ENCODE measurements at regions not wholly inside any gene's neighbourhood (a gene's known extent, or its start where the extent isn't known, plus 50 kb on each side); places are given as distances from the start of the nearest gene placed in this dataset.

GRCh38 chr20:50317609-50318008 lies 127.0 kb downstream of the CEBPB start:
- WGBS, 2 donors: 34 to 45% methylated on average over 6 to 7 of the region's 7 CpGs

DNA sequence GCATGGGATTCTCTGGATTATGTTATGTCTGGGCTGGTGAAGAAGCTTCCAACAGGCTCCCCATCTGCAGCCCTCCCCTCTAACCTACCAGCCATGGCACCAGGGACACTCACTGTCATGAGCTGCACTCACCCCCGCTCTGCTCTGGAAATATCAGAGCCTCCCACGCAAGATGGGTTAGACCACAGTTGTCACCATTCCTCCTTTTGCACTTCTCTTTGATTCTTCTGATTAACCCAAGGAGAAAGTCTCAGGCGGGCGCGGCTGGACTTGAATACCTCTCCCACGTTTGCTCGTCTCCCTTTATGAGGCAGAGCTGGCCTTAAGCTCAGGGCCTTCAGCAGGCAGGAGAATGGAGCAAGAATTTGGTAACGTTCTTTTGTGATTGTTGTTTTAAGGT lies 128.1 kb downstream of the CEBPB start:
- no peak overlapping the region for H3K27ac ChIP-seq
- no peaks in the 10 kb centered on the region for H3K36me3 ChIP-seq
- intact Hi-C loops (cut with DNase I): no loop called here
- H3K9me3 ChIP-seq: no peaks in the 10 kb centered on the region
- 41 to 60% methylated on average over 8 of the region's 8 CpGs for WGBS, 2 donors
- DNase-seq: no peak
- TF ChIP-seq POLR2A (IDR thresholded peaks at IDR 0.05) (no peak), CTCF (IDR thresholded peaks at IDR 0.05) (no peak)
- H3K27me3 ChIP-seq: no peaks in the 10 kb centered on the region
- H3K4me3 ChIP-seq: no peak overlapping the region
- peaks cover 25 to 48% (median 43%) of the 10 kb centered on the region in 3 donors for H3K4me1 ChIP-seq

More at GRCh38 chr20:50317609-50318008, 127.0 kb downstream of the CEBPB start:
- DNase-seq: no peak
- no peaks in the 10 kb centered on the region for H3K27me3 ChIP-seq
- intact Hi-C loops (cut with DNase I): no loop called here
- no peaks in the 10 kb centered on the region for H3K36me3 ChIP-seq
- TF ChIP-seq CTCF (IDR thresholded peaks at IDR 0.05) (no peak), POLR2A (IDR thresholded peaks at IDR 0.05) (no peak)
- H3K4me1 ChIP-seq: peaks cover 25 to 58% (median 54%) of the 10 kb centered on the region in 3 donors
- H3K27ac ChIP-seq: peak overlapping the region in 1 of 4 donors; percentile 5
- no peak overlapping the region for H3K4me3 ChIP-seq
- H3K9me3 ChIP-seq: no peaks in the 10 kb centered on the region

DNA sequence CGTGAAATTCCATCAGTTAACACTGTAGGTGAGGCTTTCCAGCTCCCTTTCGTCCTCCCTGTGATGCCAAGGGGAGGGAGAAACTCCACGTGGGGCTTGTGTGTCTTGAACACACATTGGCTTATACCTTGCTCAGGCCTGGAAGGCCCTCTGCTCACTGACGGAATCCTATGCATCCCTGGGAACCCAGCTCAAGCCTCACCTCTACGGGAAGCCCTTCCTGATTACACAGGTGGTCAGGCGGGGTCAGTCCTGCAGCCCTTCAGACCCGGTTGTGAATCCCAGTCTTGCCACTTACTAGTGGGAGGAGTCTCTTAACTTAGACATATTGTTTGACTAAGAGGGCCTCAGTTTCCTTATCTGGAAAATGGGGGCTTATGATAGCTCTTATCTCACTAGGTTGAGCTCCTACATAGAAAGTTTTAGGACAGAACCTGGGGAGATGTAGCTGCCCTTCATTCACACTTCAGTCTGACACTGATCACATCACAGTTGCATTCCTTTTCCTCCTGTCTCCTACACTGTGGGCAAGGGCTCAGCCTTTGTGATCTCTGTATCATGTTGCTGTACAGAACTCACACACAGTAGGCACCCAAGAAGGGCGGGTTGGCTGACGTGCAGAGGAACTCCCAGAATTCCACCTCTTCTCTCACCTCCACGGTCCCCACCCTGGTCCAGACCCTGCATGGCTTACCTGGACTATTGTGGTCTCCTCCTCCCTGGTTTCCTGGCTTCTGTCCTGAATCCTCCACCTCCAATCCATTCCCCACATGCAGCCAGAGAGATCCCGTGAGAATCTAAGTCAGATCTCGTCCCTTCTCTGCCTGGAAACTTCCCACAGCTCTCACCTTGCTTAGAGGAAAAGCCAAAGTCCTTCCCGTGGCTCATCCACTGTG lies 129.6 kb downstream of the CEBPB start:
- Histone ChIP-seq H3K4me1 (peaks cover 27 to 48% (median 43%) of the 10 kb centered on the region in 3 donors), H3K4me3 (peak overlapping the region in 3 of 4 donors; percentile 27 to 59 (median 35)), H3K9me3 (no peaks in the 10 kb centered on the region), H3K36me3 (no peaks in the 10 kb centered on the region), H3K27me3 (no peaks in the 10 kb centered on the region), H3K27ac (peak overlapping the region; percentile 81 to 90 (median 84))
- 51 to 61% methylated on average over 11 to 12 of the region's 13 CpGs for WGBS, 2 donors
- DNase-seq: no peak
- intact Hi-C loops (cut with DNase I): no loop called here
- TF ChIP-seq CTCF (IDR thresholded peaks at IDR 0.05) (no peak), POLR2A (IDR thresholded peaks at IDR 0.05) (no peak)

- Histone ChIP-seq H3K36me3 (no peaks in the 10 kb centered on the region), H3K4me3 (peak overlapping the region; percentile 14 to 59 (median 31)), H3K27ac (peak overlapping the region; percentile 81 to 90 (median 84)), H3K9me3 (no peaks in the 10 kb centered on the region), H3K27me3 (no peaks in the 10 kb centered on the region), H3K4me1 (peaks cover 29 to 54% (median 49%) of the 10 kb centered on the region in 3 donors)
- intact Hi-C loops (cut with DNase I): no loop called here
- 38 to 41% methylated on average over 6 to 7 of the region's 21 CpGs for WGBS, 2 donors
- peak in 1 of 6 experiments; percentile 8 for TF ChIP-seq CTCF (IDR thresholded peaks at IDR 0.05)
- peak in 1 of 4 donors; percentile 63 for TF ChIP-seq POLR2A (IDR thresholded peaks at IDR 0.05)
- peak; percentile 30 for DNase-seq
These were observed 130.5 kb downstream of the CEBPB start for GRCh38 chr20:50320901-50321796.
